ENCODE measurements at regions not wholly inside any gene's neighbourhood (a gene's known extent, or its start where the extent isn't known, plus 50 kb on each side); places are given as distances from the start of the nearest gene placed in this dataset.

DNA sequence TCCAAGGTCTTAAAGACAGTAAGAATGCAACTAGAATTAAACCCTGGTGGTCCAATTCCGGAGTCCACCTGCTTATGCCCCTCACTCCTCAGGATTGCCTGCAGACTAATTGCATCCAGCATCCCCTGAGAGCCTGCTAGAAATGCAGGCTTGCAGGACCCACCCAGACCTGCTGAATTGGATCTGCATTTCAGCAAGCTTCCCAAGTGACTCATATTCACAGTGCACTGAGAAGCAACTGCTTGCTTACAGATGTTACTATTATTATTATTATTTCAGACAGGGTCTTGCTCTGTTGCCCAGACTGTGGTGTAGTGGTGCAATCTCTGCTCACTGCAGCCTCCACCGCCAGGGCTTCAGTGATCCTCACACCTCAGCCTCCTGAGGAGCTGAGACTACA is 83.5 kb upstream of the VGLL4 start:
- Mint-ChIP-seq H3K9me3 (no peaks in the 10 kb centered on the region), H3K27me3 (ENCODE audit: low read depth) (peaks cover 18% of the 10 kb centered on the region), H3K4me3 (no peak overlapping the region), H3K27ac (no peak overlapping the region), H3K4me1 (peaks cover 4% of the 10 kb centered on the region in 2 experiments; a peak in 3 of 4 replicates), H3K36me3 (ENCODE audit: insufficient read depth in 1 of 3, low read depth in 3 of 3) (no peaks in the 10 kb centered on the region)
- no peak overlapping the region for H2BK20ac ChIP-seq (ENCODE audit: low read depth, low read length, poor library complexity, severe bottlenecking)
- no peak overlapping the region for H3K23ac ChIP-seq (ENCODE audit: insufficient read length, low read depth, low read length)
- H4K5ac ChIP-seq (ENCODE audit: insufficient read length, low read depth, low read length): no peak overlapping the region
- H4K91ac ChIP-seq (ENCODE audit: insufficient read length, low read depth, low read length): no peak overlapping the region
- no peak overlapping the region for H2AK5ac ChIP-seq (ENCODE audit: insufficient read length, low read length)
- no peak overlapping the region for H3K27ac ChIP-seq (ENCODE audit: insufficient read length, low read depth, low read length)
- no peak overlapping the region for H3K4ac ChIP-seq (ENCODE audit: low read depth, low read length)
- H3K79me2 ChIP-seq (ENCODE audit: insufficient read depth, low read length): no peaks in the 10 kb centered on the region
- WGBS (ENCODE audit: extremely low coverage, insufficient read length, low lambda C conversion rate): no CpG with 5 or more reads among the region's 2 CpGs
- no peak overlapping the region for H3K14ac ChIP-seq (ENCODE audit: insufficient read depth, low read length)
- TF ChIP-seq, protein P1, sequence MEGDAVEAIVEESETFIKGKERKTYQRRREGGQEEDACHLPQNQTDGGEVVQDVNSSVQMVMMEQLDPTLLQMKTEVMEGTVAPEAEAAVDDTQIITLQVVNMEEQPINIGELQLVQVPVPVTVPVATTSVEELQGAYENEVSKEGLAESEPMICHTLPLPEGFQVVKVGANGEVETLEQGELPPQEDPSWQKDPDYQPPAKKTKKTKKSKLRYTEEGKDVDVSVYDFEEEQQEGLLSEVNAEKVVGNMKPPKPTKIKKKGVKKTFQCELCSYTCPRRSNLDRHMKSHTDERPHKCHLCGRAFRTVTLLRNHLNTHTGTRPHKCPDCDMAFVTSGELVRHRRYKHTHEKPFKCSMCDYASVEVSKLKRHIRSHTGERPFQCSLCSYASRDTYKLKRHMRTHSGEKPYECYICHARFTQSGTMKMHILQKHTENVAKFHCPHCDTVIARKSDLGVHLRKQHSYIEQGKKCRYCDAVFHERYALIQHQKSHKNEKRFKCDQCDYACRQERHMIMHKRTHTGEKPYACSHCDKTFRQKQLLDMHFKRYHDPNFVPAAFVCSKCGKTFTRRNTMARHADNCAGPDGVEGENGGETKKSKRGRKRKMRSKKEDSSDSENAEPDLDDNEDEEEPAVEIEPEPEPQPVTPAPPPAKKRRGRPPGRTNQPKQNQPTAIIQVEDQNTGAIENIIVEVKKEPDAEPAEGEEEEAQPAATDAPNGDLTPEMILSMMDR (conservative IDR thresholded peaks at IDR 0.05): no peak
- H4K20me1 ChIP-seq (ENCODE audit: control insufficient read depth, insufficient read depth, insufficient read length): no peaks in the 10 kb centered on the region
- H2BK12ac ChIP-seq (ENCODE audit: insufficient read length, low read depth, low read length): no peak overlapping the region
- H3K56ac ChIP-seq (ENCODE audit: insufficient read length, low read depth, low read length): no peak overlapping the region
- DNase-seq: no peak
- H2AFZ ChIP-seq (ENCODE audit: low read length): no peak overlapping the region
- H3K4me1 ChIP-seq (ENCODE audit: insufficient read depth, low read length): no peaks in the 10 kb centered on the region
- no peaks in the 10 kb centered on the region for H3K79me1 ChIP-seq (ENCODE audit: insufficient read depth, low read depth, low read length, poor library complexity, severe bottlenecking)
- H2BK120ac ChIP-seq (ENCODE audit: low read depth, low read length, poor library complexity, severe bottlenecking): no peak overlapping the region
- no peak overlapping the region for H4K8ac ChIP-seq (replicated peaks; ENCODE audit: insufficient read length, low read depth, low read length)
- no peaks in the 10 kb centered on the region for H3K23me2 ChIP-seq (ENCODE audit: insufficient read length, low read depth, low read length, poor library complexity, severe bottlenecking)
- no peak overlapping the region for H3K9ac ChIP-seq (ENCODE audit: extremely low read depth, insufficient read length, low read length)
- H3K9me3 ChIP-seq (ENCODE audit: control insufficient read depth, low read depth, low read length): no peaks in the 10 kb centered on the region
- H3K4me2 ChIP-seq (ENCODE audit: insufficient read depth, insufficient read length, low read length): no peak overlapping the region
- no peak overlapping the region for H3T11ph ChIP-seq (ENCODE audit: low read length)
- H2BK15ac ChIP-seq (ENCODE audit: low read depth, low read length): no peak overlapping the region
- H3K18ac ChIP-seq (ENCODE audit: insufficient read length, low read depth, low read length): no peak overlapping the region
- no peaks in the 10 kb centered on the region for H3K27me3 ChIP-seq (ENCODE audit: insufficient read depth, low read length)
- H2BK5ac ChIP-seq (ENCODE audit: insufficient read length, low read length): no peak overlapping the region

Measured in H9 (cell line).